GM12878 (cell line): ENCODE measurements at regions not wholly inside any gene's neighbourhood (a gene's known extent, or its start where the extent isn't known, plus 50 kb on each side); places are given as distances from the start of the nearest gene placed in this dataset.
"Not testable (repeated sequence)": the region's sequence is repeated elsewhere in the genome, so short reads cannot be mapped to it uniquely, and the experiment has no call there.

ENCODE experiments used
- ATAC-seq: fragments of 200-7000 bp; cut with Tn5 transposase; 3 replicates; pipeline ENCODE4 v1.9.1; 2020; ENCODE audit warnings: mild to moderate bottlenecking, moderate library complexity
- BruUV-seq: library from RNA; stranded (reverse); fragments of 400-500 nt; replicated peaks from 2 replicates; lab custom pipeline; 2021; lab: Mats Ljungman, UMichigan
- CTCF ChIA-PET: fragments of 300-600 bp; sonication (Branson Sonifier 250); formaldehyde crosslinking; extraction: SDS; loops from one replicate; lab custom pipeline; 2021; ENCODE audit warnings: inconsistent platforms; lab: Yijun Ruan, JAX
- POLR2A ChIA-PET: fragments of 350-600 bp; formaldehyde crosslinking; extraction: SDS; loops from one replicate; lab custom pipeline; 2021; ENCODE audit warnings: inconsistent platforms; lab: Charles Lee
- RAD21 ChIA-PET: fragments of 300-600 bp; sonication (Branson Sonifier 250); formaldehyde crosslinking; loops from one replicate; lab custom pipeline; 2023; ENCODE audit warnings: antibody characterized with exemption; ENCODE audit not compliant: unreplicated experiment; lab: Charles Lee
- SMC1A ChIA-PET: fragments of 300-600 bp; sonication (Branson Sonifier 250); formaldehyde crosslinking; loops from one replicate; lab custom pipeline; 2023; ENCODE audit not compliant: unreplicated experiment, uncharacterized antibody; lab: Charles Lee
- DNase-seq: peaks from one replicate; pipeline ENCODE4 v3.0.0-alpha.2; 2011; ENCODE audit warnings: low read depth, low spot score
- FAIRE-seq: peaks from 3 replicates; lab custom pipeline; 2011; peaks lifted over from hg19 to GRCh38; lab: Jason Lieb, UNC
- H2AFZ ChIP-seq: 2 replicates; pipeline ENCODE4 v1.6.0; 2011; ENCODE audit warnings: low read depth, low read length, control low read depth; ENCODE audit not compliant: control insufficient read depth
- H3K27ac ChIP-seq: 2 replicates; pipeline ENCODE4 v1.5.1; 2011; ENCODE audit warnings: control low read depth; ENCODE audit not compliant: control insufficient read depth, insufficient read depth
- H3K27me3 ChIP-seq, 2 experiments: replicated peaks in 1 of 2; 2 replicates each; pipeline versions ENCODE4 v1.6.0 to v1.6.1; 2011; ENCODE audit warnings: low read length in 1 of 2; ENCODE audit not compliant: control insufficient read depth in 2 of 2, insufficient read depth in 2 of 2
- H3K36me3 ChIP-seq, 2 experiments: 2 replicates each; pipeline ENCODE4 v1.5.1; 2011; ENCODE audit warnings: low read length in 1 of 2; ENCODE audit not compliant: control insufficient read depth in 2 of 2, insufficient read depth in 2 of 2
- H3K4me1 ChIP-seq: 2 replicates; pipeline ENCODE4 v1.6.1; 2011; ENCODE audit warnings: mild to moderate bottlenecking, low read length, moderate library complexity, mixed read lengths; ENCODE audit not compliant: control insufficient read depth, insufficient read depth
- H3K4me2 ChIP-seq: 2 replicates; pipeline ENCODE4 v1.6.0; 2011; ENCODE audit warnings: control low read depth; ENCODE audit not compliant: control insufficient read depth, insufficient read depth
- H3K4me3 ChIP-seq: fragments of 200-600 bp; sonication (generic); 2 replicates; pipeline ENCODE4 v1.5.1; 2016
- H3K79me2 ChIP-seq: 2 replicates; pipeline ENCODE4 v1.6.0; 2011; ENCODE audit warnings: low read length; ENCODE audit not compliant: control insufficient read depth, insufficient read depth
- H3K9ac ChIP-seq: 2 replicates; pipeline ENCODE4 v1.8.0; 2011; ENCODE audit warnings: low read length, control low read depth, mixed read lengths; ENCODE audit not compliant: control insufficient read depth, insufficient read depth
- H3K9me3 ChIP-seq: replicated peaks from 3 replicates; pipeline ENCODE4 v1.5.1; 2011; ENCODE audit warnings: mild to moderate bottlenecking, low read length; ENCODE audit not compliant: control insufficient read depth, insufficient read depth
- H4K20me1 ChIP-seq: 2 replicates; pipeline ENCODE4 v1.6.0; 2011; ENCODE audit not compliant: control insufficient read depth, insufficient read depth
- CBFB ChIP-seq: IDR thresholded peaks from 2 replicates; pipeline ENCODE4 v1.6.1; 2016; ENCODE audit warnings: antibody characterized with exemption, low read depth
- CEBPB ChIP-seq, 2 experiments: fragments of 150-350 bp in 1 of 2; IDR thresholded peaks; 2 replicates each; pipeline ENCODE4 v1.6.1; 2012 to 2014; ENCODE audit warnings: low read depth in 2 of 2, low read length in 2 of 2, borderline replicate concordance in 1 of 2, inconsistent platforms in 1 of 2
- DPF2 ChIP-seq: fragments of 450-650 bp; IDR thresholded peaks from 2 replicates; pipeline ENCODE4 v1.6.1; 2017; ENCODE audit warnings: mild to moderate bottlenecking
- HDGF ChIP-seq: fragments of 450-650 bp; IDR thresholded peaks from 2 replicates; pipeline ENCODE4 v1.6.1; 2016; ENCODE audit warnings: antibody characterized with exemption
- PAX8 ChIP-seq: fragments of 450-650 bp; IDR thresholded peaks from 2 replicates; pipeline ENCODE4 v1.6.1; 2017; ENCODE audit warnings: mild to moderate bottlenecking, moderate library complexity
- RBBP5 ChIP-seq: fragments of 200-600 bp; sonication (generic); conservative IDR thresholded peaks from 2 replicates; pipeline ENCODE4 v1.6.1; 2016
- SREBF2 ChIP-seq: IDR thresholded peaks from 2 replicates; pipeline ENCODE4 v1.6.1; 2012; ENCODE audit warnings: mild to moderate bottlenecking, low read length
- WGBS: methylation state at CpG from one replicate; pipeline ENCODE4 v1.1.6; 2016; ENCODE audit warnings: low lambda C conversion rate; ENCODE audit not compliant: insufficient replicate concordance, insufficient coverage; ENCODE audit errors: missing lambda C conversion rate; 5-methylcytosine and 5-hydroxymethylcytosine counted together
- in situ Hi-C: fragments of 300-500 bp; cut with MboI; formaldehyde crosslinking; loops from 9 replicates; pipeline ENCODE4 v1.14.3; 2018; ENCODE audit warnings: mixed read lengths
- intact Hi-C: fragments of 100-400 bp; cut with micrococcal nuclease; formaldehyde crosslinking; loops from one replicate; pipeline ENCODE4 v1.14.2; 2022; ENCODE audit not compliant: unreplicated experiment
- TF ChIP-seq, protein P1 (sequence below): fragments of 450-650 bp; IDR thresholded peaks from 2 replicates; pipeline ENCODE4 v1.6.1; 2016; ENCODE audit warnings: mild to moderate bottlenecking
- TF ChIP-seq, protein P2 (sequence below): fragments of 450-650 bp; IDR thresholded peaks from 2 replicates; pipeline ENCODE4 v1.6.1; 2017; ENCODE audit warnings: mild to moderate bottlenecking, moderate library complexity
- TF ChIP-seq, protein P3 (sequence below): fragments of 450-650 bp; formaldehyde crosslinking; IDR thresholded peaks from 2 replicates; pipeline ENCODE4 v1.4.0; 2020; ENCODE audit warnings: mild to moderate bottlenecking, moderate library complexity

DNA sequence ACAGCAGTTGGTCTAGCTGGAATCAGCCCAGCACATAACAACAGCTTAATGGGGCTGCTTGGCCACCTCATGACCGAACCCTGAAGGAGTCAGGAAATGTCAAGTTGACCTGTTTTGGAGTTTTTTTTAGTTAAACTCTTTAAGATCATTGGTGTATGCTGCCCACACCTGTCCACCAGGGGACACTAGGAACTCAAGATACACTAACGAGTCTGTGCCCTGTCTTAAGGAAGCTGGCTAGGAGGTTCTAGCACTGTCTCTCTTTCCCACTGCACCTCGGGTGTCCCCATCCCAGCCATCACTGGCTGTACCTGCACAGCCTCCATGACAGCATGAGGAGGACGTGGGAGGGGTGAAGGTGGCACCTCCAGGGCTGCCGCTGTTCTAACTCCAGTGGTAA lies 279.6 kb upstream of the SOX1 start:
- BruUV-seq, in situ Hi-C loops, FAIRE-seq, intact Hi-C loops, ATAC-seq, H3K36me3 ChIP-seq, H3K4me3 ChIP-seq, H2AFZ ChIP-seq, H3K27me3 ChIP-seq, H3K79me2 ChIP-seq, H3K4me1 ChIP-seq, DNase-seq, H3K4me2 ChIP-seq, H3K9me3 ChIP-seq, H4K20me1 ChIP-seq, RAD21 ChIA-PET, H3K27ac ChIP-seq, POLR2A ChIA-PET, SMC1A ChIA-PET, CTCF ChIA-PET, H3K9ac ChIP-seq: not testable (repeated sequence)
- no CpG with 5 or more reads among the region's 5 CpGs for WGBS

DNA sequence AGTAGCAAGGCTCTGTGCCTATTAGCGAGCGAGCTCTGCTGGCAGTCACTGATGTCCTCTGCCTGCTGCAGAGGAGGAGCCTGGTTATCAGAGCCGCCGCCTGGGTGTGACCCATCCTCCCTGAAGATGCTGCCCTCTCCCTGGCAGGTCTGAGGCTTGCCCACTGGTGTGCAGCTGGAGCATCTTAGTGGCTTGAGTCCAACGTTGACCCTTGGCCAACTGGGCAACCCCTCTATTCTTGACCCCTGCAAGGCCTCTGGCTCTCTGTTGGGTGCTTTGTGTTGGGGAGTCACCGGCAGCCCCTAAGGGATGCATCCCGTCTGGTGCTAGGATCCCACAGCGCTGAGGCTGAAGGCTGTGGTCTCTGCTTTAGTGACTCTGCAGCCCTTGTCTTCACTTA lies 277.9 kb upstream of the SOX1 start:
- RAD21 ChIA-PET, result no interaction called here
- no TSS peak for BruUV-seq
- no peak for TF ChIP-seq CEBPB (IDR thresholded peaks at IDR 0.05; ENCODE audit: borderline replicate concordance in 1 of 2, low read depth in 2 of 2, low read length in 2 of 2)
- TF ChIP-seq, protein P1, sequence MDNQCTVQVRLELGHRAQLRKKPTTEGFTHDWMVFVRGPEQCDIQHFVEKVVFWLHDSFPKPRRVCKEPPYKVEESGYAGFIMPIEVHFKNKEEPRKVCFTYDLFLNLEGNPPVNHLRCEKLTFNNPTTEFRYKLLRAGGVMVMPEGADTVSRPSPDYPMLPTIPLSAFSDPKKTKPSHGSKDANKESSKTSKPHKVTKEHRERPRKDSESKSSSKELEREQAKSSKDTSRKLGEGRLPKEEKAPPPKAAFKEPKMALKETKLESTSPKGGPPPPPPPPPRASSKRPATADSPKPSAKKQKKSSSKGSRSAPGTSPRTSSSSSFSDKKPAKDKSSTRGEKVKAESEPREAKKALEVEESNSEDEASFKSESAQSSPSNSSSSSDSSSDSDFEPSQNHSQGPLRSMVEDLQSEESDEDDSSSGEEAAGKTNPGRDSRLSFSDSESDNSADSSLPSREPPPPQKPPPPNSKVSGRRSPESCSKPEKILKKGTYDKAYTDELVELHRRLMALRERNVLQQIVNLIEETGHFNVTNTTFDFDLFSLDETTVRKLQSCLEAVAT, result no peak
- no peak for TF ChIP-seq RBBP5
- TF ChIP-seq, protein P2, sequence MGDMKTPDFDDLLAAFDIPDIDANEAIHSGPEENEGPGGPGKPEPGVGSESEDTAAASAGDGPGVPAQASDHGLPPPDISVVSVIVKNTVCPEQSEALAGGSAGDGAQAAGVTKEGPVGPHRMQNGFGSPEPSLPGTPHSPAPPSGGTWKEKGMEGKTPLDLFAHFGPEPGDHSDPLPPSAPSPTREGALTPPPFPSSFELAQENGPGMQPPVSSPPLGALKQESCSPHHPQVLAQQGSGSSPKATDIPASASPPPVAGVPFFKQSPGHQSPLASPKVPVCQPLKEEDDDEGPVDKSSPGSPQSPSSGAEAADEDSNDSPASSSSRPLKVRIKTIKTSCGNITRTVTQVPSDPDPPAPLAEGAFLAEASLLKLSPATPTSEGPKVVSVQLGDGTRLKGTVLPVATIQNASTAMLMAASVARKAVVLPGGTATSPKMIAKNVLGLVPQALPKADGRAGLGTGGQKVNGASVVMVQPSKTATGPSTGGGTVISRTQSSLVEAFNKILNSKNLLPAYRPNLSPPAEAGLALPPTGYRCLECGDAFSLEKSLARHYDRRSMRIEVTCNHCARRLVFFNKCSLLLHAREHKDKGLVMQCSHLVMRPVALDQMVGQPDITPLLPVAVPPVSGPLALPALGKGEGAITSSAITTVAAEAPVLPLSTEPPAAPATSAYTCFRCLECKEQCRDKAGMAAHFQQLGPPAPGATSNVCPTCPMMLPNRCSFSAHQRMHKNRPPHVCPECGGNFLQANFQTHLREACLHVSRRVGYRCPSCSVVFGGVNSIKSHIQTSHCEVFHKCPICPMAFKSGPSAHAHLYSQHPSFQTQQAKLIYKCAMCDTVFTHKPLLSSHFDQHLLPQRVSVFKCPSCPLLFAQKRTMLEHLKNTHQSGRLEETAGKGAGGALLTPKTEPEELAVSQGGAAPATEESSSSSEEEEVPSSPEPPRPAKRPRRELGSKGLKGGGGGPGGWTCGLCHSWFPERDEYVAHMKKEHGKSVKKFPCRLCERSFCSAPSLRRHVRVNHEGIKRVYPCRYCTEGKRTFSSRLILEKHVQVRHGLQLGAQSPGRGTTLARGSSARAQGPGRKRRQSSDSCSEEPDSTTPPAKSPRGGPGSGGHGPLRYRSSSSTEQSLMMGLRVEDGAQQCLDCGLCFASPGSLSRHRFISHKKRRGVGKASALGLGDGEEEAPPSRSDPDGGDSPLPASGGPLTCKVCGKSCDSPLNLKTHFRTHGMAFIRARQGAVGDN, result no peak
- no peak for TF ChIP-seq DPF2
- TF ChIP-seq SREBF2, result no peak
- TF ChIP-seq HDGF, result no peak
- TF ChIP-seq PAX8, result no peak
- no peak for TF ChIP-seq CBFB
- TF ChIP-seq, protein P3, sequence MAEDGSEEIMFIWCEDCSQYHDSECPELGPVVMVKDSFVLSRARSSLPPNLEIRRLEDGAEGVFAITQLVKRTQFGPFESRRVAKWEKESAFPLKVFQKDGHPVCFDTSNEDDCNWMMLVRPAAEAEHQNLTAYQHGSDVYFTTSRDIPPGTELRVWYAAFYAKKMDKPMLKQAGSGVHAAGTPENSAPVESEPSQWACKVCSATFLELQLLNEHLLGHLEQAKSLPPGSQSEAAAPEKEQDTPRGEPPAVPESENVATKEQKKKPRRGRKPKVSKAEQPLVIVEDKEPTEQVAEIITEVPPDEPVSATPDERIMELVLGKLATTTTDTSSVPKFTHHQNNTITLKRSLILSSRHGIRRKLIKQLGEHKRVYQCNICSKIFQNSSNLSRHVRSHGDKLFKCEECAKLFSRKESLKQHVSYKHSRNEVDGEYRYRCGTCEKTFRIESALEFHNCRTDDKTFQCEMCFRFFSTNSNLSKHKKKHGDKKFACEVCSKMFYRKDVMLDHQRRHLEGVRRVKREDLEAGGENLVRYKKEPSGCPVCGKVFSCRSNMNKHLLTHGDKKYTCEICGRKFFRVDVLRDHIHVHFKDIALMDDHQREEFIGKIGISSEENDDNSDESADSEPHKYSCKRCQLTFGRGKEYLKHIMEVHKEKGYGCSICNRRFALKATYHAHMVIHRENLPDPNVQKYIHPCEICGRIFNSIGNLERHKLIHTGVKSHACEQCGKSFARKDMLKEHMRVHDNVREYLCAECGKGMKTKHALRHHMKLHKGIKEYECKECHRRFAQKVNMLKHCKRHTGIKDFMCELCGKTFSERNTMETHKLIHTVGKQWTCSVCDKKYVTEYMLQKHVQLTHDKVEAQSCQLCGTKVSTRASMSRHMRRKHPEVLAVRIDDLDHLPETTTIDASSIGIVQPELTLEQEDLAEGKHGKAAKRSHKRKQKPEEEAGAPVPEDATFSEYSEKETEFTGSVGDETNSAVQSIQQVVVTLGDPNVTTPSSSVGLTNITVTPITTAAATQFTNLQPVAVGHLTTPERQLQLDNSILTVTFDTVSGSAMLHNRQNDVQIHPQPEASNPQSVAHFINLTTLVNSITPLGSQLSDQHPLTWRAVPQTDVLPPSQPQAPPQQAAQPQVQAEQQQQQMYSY (CRISPR knock-in tag), result no peak

More for the DNA sequence above, 277.9 kb upstream of the SOX1 start:
- H3K4me3 ChIP-seq, result no peak overlapping the region
- no peak overlapping the region for H3K9ac ChIP-seq
- H3K79me2 ChIP-seq, result no peaks in the 10 kb centered on the region
- in situ Hi-C loops, result no loop called here
- DNase-seq (no peak), ATAC-seq (no peak), FAIRE-seq (no peak)
- H3K36me3 ChIP-seq, result no peaks in the 10 kb centered on the region
- ChIA-PET CTCF (no interaction called here), POLR2A (no interaction called here), SMC1A (no interaction called here)
- H3K4me1 ChIP-seq, result no peaks in the 10 kb centered on the region
- intact Hi-C loops, result no loop called here
- H2AFZ ChIP-seq, result no peak overlapping the region
- WGBS, result 44% methylated on average over 7 of the region's 8 CpGs
- H3K27me3 ChIP-seq, result no peaks in the 10 kb centered on the region
- H3K9me3 ChIP-seq, result no peaks in the 10 kb centered on the region; the same call in 1 of the 3 replicates
- H3K4me2 ChIP-seq, result no peak overlapping the region
- H4K20me1 ChIP-seq, result no peaks in the 10 kb centered on the region
- no peak overlapping the region for H3K27ac ChIP-seq
